Endodermal cell (in vitro differentiated cells): ENCODE measurements at regions not wholly inside any gene's neighbourhood (a gene's known extent, or its start where the extent isn't known, plus 50 kb on each side); places are given as distances from the start of the nearest gene placed in this dataset.

Experiments
- DNase-seq: peaks from one replicate; pipeline ENCODE4 v3.0.0-alpha.2; 2017
- H3K27ac ChIP-seq: 2 replicates; pipeline ENCODE4 v1.5.1; 2013; ENCODE audit warnings: mild to moderate bottlenecking, low read depth, low read length, moderate library complexity
- H3K27me3 ChIP-seq: 2 replicates; pipeline ENCODE4 v1.6.1; 2013; ENCODE audit warnings: mild to moderate bottlenecking, low read length, moderate library complexity; ENCODE audit not compliant: insufficient read depth, control insufficient read depth, poor library complexity, severe bottlenecking
- H3K36me3 ChIP-seq: 2 replicates; pipeline ENCODE4 v1.7.0; 2013; ENCODE audit warnings: mild to moderate bottlenecking, low read length, moderate library complexity; ENCODE audit not compliant: control insufficient read depth, insufficient read depth
- H3K4me1 ChIP-seq: one replicate; pipeline ENCODE4 v1.7.0; 2013; ENCODE audit warnings: low read length; ENCODE audit not compliant: control insufficient read depth, insufficient read depth
- H3K4me3 ChIP-seq: 2 replicates; pipeline ENCODE4 v1.5.1; 2013; ENCODE audit warnings: mild to moderate bottlenecking, low read length, moderate library complexity
- H3K9ac ChIP-seq: 2 replicates; pipeline ENCODE4 v1.6.1; 2013; ENCODE audit warnings: mild to moderate bottlenecking, low read length, moderate library complexity; ENCODE audit not compliant: poor library complexity, severe bottlenecking; ENCODE audit errors: extremely low read depth
- H3K9me3 ChIP-seq: 2 replicates; pipeline ENCODE4 v1.6.1; 2013; ENCODE audit warnings: mild to moderate bottlenecking, low read length, moderate library complexity; ENCODE audit not compliant: control insufficient read depth
- H3K27ac Mint-ChIP-seq: 2 replicates; pipeline ENCODE4 v1.8.0; 2020; ENCODE audit warnings: mixed read lengths
- H3K27me3 Mint-ChIP-seq: 2 replicates; pipeline ENCODE4 v1.8.0; 2021; ENCODE audit warnings: mild to moderate bottlenecking, mixed read lengths; ENCODE audit not compliant: insufficient read depth
- H3K36me3 Mint-ChIP-seq: 2 replicates; pipeline ENCODE4 v1.8.0; 2020; ENCODE audit warnings: low read depth, mixed read lengths
- H3K4me1 Mint-ChIP-seq: 2 replicates; pipeline ENCODE4 v1.8.0; 2020; ENCODE audit warnings: mixed read lengths
- H3K4me3 Mint-ChIP-seq: 2 replicates; pipeline ENCODE4 v1.8.0; 2020; ENCODE audit warnings: mild to moderate bottlenecking, moderate library complexity, mixed read lengths
- H3K9me3 Mint-ChIP-seq: 2 replicates; pipeline ENCODE4 v1.8.0; 2020; ENCODE audit warnings: mild to moderate bottlenecking, mixed read lengths
- CTCF ChIP-seq: fragments of 200-600 bp; sonication (generic); conservative IDR thresholded peaks from 2 replicates; pipeline ENCODE4 v1.5.0; 2021; ENCODE audit warnings: antibody characterized with exemption, mild to moderate bottlenecking
- WGBS, 2 experiments: methylation state at CpG; one replicate each; pipeline versions ENCODE4 v1.1.5 to v1.1.7; 2013; ENCODE audit warnings: missing lambda C conversion rate in 2 of 2, mixed read lengths in 1 of 2; ENCODE audit not compliant: insufficient coverage in 1 of 2, insufficient read length in 1 of 2; 5-methylcytosine and 5-hydroxymethylcytosine counted together

DNA sequence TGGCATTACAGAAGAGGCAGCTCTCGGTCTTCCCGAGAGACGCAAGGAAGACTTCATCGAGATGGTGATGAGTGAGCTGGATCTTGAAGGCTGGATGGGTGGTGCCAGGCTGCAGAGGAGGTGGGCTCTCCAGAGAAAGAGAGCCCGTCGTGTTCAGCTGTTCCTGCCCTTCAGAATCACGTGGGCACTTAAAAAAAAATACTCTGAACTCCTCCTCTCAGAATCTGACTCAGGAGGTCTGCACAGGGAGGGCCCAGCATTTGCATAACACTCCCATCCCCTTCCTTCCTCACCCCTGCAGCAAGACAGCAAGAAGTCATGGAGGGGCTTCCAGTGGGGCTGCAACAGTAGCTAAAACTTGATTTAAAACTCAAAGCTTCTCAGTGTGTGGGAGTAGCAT, 203.0 kb downstream of the ATPSCKMT start:
- no peak for TF ChIP-seq CTCF
- no peak overlapping the region for H3K9ac ChIP-seq
- peaks cover 15% of the 10 kb centered on the region for H3K9me3 ChIP-seq
- H3K4me1 ChIP-seq: no peaks in the 10 kb centered on the region
- H3K27me3 Mint-ChIP-seq: no peaks in the 10 kb centered on the region
- H3K9me3 Mint-ChIP-seq: peaks cover 26% of the 10 kb centered on the region
- H3K4me1 Mint-ChIP-seq: no peaks in the 10 kb centered on the region
- H3K36me3 Mint-ChIP-seq: peaks cover 5% of the 10 kb centered on the region
- H3K27ac Mint-ChIP-seq: no peak overlapping the region
- no peaks in the 10 kb centered on the region for H3K36me3 ChIP-seq
- no peak overlapping the region for H3K4me3 Mint-ChIP-seq
- DNase-seq: peak; percentile 32
- WGBS, 2 experiments: 79 to 82% methylated on average over 2 to 7 of the region's 7 CpGs
- no peaks in the 10 kb centered on the region for H3K27me3 ChIP-seq
- H3K27ac ChIP-seq: no peak overlapping the region
- H3K4me3 ChIP-seq: no peak overlapping the region

- Histone ChIP-seq H3K4me1 (no peaks in the 10 kb centered on the region), H3K4me3 (no peak overlapping the region), H3K9me3 (peaks cover 2% of the 10 kb centered on the region), H3K9ac (no peak overlapping the region), H3K27ac (no peak overlapping the region), H3K36me3 (no peaks in the 10 kb centered on the region), H3K27me3 (no peaks in the 10 kb centered on the region)
- Mint-ChIP-seq H3K27me3 (no peaks in the 10 kb centered on the region), H3K4me3 (no peak overlapping the region), H3K36me3 (no peaks in the 10 kb centered on the region), H3K27ac (no peak overlapping the region), H3K9me3 (peaks cover 13% of the 10 kb centered on the region), H3K4me1 (no peaks in the 10 kb centered on the region)
- 93 to 98% methylated on average over 5 to 6 of the region's 6 CpGs for WGBS, 2 experiments
- DNase-seq: no peak
- TF ChIP-seq CTCF: no peak
Observed at GRCh38 chr5:10045376-10045775, 204.3 kb downstream of the ATPSCKMT start.

- no peak overlapping the region for H3K4me3 Mint-ChIP-seq
- H3K27me3 ChIP-seq: no peaks in the 10 kb centered on the region
- no peak overlapping the region for H3K27ac ChIP-seq
- no peak overlapping the region for H3K9ac ChIP-seq
- no peak for TF ChIP-seq CTCF
- no peaks in the 10 kb centered on the region for H3K27me3 Mint-ChIP-seq
- no peak overlapping the region for H3K27ac Mint-ChIP-seq
- H3K36me3 Mint-ChIP-seq: no peaks in the 10 kb centered on the region
- no peak overlapping the region for H3K4me3 ChIP-seq
- no peaks in the 10 kb centered on the region for H3K9me3 Mint-ChIP-seq
- no peaks in the 10 kb centered on the region for H3K36me3 ChIP-seq
- no peak for DNase-seq
- H3K4me1 Mint-ChIP-seq: no peaks in the 10 kb centered on the region
- no peaks in the 10 kb centered on the region for H3K9me3 ChIP-seq
- no peaks in the 10 kb centered on the region for H3K4me1 ChIP-seq
- 95 to 100% methylated on average over 2 to 3 of the region's 3 CpGs for WGBS, 2 experiments
Observed at GRCh38 chr5:10036136-10036815, 213.4 kb downstream of the ATPSCKMT start.
